Dermis microvascular lymphatic vessel endothelial cell (primary cell): ENCODE measurements at regions not wholly inside any gene's neighbourhood (a gene's known extent, or its start where the extent isn't known, plus 50 kb on each side); places are given as distances from the start of the nearest gene placed in this dataset.

Experiments
- DNase-seq, 2 donors: peaks; one replicate each; pipeline versions ENCODE4 v3.0.0 to v3.0.0-alpha.2; 2010; ENCODE audit warnings: low read depth in 2 of 2

DNA sequence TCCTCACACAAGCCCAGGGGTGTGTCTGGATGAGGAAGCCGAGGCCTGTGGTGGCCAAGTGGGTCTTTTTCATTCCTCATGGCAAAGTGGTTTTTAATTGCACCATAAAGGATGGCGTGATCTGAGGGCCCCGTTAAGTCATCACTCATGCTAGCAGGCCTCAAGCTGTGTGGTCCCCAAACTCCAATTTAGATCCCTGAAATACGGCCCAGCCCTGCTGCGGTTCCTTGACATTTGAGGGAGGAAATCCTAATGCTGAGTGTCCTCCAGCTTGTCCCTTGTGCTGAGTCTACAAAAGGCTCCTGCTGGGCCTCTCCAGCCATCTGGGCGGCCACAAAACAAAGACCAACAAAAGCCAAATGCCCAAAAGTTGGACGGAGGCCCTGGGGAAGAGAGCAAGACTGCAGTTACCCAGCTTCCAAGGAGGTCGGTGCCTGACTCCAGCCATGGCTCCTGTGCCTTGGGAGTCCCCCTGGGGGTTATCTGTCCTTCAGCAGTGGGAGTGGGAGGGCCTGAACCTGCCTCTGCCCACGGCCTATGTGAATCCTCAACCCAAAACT is 162.3 kb upstream of the PDE10A start:
- no peak for DNase-seq

DNA sequence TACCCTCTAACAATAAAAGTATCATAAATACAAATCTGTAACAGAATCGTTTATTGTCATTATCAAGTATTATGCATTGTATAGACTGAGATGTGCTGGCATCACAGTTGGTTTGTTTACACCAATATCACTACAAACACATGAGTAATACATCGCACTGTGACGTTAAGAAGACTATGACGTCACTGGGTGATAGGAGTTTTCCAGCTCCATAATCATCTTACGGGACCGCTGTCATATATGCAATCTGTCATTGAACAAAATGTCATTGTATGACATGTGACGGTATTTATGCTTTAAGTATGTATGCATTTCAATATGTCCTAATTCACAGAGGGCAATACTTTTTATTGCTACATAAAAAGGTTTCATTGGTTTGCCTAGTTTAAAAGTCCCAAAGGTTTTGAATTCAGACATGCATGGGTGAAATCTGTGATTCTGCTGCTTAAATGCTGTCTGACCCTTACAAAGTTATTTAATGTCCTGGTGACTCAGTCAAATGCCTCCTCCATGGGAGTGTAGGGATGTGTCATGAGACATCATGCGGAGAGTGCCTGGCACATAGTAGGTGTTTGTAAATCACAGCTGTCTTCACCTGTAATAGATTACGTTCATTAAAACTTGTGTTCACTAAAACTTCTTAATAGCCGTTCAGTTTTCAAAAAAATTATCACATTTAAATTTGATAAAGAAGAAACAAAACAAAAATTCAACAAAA is 160.7 kb upstream of the PDE10A start:
- DNase-seq: no peak

DNA sequence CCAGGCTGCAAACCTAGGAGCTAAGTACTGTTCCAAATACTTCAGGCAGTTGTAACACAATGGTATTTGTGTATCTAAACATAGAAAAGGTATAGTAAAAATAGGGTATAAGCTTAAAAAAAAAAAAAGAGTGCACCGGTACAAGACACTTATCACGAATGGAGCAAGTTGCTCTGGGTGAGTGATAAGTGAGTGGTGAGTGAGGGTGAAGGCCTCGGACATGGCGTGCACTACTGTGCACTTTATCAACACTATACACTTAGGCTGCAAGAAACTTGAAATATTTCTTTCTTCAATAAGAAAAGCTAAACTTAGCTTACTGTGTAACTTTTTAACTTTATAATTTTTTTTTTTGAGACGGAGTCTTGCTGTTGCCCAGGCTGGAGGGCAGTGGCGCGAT is 159.5 kb upstream of the PDE10A start:
- no peak for DNase-seq

DNA sequence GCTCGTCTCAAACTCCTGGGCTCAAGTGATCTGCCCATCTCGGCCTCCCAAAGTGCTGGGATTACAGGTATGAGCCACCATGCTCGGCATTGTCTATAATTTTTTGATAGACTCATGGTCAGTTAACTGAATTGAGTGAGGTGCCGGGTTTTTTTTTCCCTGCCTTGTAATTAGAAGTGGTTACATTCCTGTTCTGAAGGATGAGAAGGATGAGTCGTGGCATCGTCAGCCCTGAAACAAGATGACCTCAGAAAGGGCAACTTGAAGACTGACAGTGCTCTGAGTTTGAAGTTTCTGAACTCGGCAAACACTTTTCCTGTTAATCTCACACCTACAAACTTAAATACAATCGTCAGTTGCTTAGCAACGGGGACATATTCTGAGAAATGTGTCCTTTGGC is 158.7 kb upstream of the PDE10A start:
- no peak for DNase-seq

DNA sequence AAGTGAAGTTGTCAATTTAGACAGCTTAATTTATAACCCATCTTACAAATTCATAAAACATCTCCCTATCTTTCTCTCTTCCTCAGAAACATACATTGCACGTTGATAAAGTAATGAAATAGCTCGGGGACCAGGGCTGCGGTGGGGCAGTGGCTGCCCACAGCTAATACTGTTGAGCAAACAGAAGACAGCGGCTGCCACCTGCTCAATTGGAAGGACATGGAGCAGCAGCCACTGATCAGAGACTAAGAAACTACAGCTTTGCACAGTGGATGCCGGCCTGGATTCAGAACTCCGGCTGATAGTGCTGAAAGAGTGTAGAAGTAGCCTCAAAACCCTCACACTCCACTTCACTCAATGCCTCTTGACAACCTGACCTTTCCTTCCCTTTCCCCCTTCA is 157.9 kb upstream of the PDE10A start:
- no peak for DNase-seq

DNA sequence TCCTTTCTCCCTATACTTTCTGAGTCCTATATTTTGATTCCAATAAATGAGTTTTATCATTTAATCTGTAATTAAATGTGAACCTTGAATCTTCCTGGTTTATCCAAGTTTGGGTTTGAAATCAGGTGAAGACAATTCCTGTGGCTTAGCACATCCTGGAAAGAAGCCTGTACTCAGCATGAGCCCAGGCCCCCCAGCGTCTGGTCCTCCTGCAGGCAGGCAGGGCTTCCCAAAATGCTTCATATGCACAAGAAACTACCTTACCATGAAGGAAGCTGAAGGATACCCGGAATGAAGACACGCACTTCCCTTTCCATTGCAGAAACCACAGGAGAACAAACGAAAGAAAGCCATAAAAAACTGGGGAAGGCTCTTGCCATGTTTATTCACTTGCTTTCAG is 157.4 kb upstream of the PDE10A start:
- no peak for DNase-seq

DNA sequence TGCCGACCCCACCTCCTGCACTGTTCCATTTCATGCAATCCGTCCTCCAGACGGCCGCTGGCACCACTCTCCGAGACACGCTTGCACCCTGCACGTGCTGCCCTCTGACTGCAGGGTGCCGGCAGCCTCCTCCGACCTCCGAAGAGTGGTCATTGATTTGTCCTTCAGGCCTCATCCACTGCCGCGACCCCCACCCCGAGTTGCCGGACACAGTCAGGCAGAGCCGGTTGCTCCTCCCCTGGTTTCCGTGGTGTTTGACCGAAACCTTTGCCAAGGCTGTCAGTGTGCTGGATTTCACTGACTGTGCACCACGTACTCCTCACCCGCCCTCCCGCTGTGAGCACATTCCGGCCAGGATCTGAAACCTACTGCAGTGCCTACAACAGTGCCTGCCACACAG is 156.4 kb upstream of the PDE10A start:
- no peak for DNase-seq

DNA sequence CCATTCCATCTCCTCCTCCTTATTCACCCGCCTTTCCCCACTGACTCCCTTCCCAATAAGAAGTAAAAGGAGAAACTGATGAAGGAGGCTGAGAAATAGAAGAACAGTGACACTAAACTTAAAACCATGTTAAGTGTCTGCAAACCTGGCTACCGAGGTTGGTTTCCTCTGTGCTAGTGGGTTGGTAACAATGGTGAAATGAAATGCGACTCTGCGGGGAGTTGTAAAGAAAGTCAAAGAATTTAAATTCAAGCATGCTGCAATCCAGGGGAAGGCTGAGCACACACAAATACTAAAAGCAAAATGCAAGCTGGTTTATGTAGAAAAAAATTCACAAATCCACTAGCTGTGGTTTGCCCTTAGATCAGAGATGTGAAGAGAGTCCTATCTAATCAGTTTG is 155.2 kb upstream of the PDE10A start:
- DNase-seq: no peak

DNA sequence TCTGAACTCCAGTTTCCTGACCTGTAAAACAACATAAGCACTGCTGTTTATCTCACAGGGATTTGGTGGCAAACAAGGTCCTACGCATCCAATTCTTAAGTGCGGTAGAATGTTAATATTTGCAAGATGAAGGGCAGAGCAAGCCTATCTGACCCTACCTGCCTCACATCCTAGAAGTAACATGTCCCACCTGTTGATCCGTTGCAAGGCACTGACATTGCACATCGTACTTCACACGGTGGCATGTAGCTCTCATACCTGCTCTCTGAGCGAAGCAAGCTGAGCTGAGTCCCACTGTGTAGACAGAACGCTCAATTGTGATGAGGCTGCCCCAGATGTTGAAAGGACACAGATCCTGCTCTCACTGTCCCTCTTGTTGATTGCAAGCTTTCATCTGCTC is 154.7 kb upstream of the PDE10A start:
- DNase-seq: no peak

DNA sequence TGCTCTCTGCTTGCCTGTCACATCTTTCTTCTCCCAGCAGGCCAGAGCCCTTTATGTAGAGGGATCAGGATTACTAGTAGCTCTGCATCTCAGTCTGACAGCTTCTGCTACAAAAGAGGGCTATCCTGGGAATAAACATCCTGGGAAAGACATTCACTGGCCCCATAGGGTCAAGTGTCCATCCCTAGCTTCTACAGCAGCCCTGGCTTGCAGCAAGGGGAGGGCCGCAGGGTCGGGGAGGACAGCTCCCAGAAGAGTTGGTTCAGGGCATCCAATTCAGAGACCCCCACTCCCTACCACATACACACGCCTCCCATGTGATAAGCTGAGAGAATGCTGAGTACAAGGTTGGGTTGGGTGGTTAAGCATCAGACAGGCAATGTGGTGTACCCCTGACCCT is 154.1 kb upstream of the PDE10A start:
- no peak for DNase-seq

DNA sequence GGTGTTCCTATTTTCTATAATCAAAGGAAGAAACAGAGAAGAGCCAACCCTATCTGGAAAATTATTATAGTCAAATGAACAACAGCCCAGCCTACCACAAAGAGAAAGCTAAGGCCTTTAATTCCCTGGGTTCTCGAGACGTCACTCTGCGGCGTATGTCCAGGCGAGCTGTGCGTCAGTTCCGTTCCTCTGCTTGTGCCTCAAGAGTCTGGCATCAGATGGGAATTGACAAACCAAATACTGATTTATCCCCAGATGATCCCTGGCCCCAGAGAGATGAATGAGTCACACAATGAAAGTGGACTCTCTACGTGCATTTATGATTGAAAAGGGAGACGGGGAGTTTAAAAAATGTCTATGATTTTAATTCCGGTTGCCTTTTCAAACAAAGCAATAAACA is 151.6 kb upstream of the PDE10A start:
- no peak for DNase-seq

DNA sequence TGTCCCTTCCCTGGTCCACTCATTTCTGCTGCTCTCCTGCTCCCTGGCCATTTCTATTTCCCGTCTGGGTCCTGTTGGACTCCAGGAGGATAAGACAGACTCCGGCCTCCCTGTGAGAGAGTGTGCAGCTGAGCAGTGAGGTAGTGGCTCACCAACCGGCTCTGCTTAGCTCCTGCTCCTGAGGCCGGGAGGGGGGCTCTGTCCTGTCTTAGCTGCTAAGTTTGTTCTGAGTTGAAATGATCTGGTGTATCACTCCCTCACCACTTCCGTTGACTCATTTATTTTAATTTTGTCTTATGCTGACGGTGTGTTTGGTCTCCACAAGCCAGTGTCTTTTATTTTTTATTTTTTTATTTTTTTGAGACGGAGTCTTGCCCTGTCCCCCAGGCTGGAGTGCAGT is 148.5 kb upstream of the PDE10A start:
- DNase-seq: no peak

DNA sequence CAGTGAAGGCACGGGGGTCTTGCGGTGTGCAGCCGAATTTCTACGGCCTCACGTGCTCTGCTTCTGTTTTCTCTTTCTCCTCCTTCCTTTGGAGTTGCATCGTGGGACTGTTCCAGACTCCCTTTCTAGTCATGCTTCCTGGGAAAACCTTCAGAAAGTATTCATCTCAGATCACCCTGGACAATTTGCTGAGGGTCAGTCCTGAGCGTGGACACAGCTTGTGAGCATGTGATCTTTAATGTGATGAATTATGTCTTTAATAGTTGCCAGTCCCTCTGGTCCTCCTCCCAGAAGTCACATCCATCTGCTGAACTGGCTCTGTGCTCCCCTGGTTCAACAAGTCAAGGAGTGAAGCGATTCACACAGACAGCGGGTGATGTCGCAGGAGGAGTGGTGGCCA is 145.0 kb upstream of the PDE10A start:
- DNase-seq: no peak

DNA sequence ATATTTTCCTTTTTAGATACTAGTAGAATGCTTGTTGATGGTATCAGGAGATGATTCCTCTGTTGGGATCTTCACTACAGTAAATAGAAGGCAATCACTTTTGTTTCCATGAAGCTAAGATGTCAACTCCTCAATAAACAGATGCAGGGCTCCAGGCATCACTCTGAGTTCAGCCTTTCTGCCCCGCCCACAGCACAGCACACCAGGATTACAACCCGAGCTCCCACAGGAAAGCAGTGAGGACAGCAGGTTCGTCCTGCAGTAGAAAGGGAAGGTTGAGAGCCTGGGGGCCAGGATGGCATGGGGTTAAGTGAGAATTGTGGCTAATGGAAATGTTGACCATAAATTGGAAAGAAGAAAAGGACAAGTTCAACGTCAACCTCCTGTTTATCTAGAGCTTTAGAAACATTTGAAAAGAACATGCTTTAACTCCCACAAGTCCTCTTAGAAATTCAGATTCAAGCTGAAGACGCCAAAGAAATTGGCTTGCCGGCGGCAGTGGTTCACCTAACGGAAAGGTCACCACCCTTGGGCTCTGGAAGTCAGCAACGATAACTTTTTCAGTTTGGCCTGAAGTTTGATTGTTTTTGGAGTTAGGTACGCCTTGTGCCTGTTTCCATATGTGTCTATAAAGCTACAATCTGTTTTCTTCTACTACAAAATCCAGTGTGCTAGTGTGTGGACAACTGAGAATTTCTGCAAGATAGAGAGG is 144.4 kb upstream of the PDE10A start:
- DNase-seq: no peak

DNA sequence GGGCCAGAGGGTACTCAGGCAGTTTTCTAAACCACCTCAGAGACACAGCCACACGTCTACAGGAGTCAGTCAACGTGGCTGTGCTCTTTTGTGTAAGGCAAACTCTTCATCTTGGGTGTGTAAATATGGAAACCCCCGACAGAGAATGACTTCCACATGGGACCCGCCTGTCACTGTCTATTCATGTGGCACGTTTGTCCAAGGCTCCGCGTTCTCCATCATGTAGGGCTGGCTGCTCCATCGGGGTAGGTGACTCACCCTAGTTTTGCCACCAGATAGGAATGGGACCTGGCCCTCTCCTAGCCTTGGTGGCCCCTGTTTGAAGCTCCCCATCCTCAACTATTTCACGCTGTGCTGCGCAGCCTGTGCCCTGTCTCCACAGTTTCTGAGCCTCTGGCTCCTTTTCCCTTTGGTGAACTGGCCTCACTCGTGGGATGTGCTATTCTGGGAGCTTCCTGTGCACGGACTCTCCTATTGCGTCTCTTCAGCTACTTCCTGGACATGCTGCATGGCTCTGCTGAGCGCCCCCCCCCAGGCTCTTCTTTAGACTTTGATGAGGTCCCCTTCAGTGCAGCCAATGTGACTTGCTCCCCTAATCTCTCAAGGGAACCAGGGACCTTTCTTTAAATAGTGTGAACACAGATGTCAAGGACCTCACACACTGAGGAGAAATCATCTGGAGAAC is 143.2 kb upstream of the PDE10A start:
- no peak for DNase-seq

DNA sequence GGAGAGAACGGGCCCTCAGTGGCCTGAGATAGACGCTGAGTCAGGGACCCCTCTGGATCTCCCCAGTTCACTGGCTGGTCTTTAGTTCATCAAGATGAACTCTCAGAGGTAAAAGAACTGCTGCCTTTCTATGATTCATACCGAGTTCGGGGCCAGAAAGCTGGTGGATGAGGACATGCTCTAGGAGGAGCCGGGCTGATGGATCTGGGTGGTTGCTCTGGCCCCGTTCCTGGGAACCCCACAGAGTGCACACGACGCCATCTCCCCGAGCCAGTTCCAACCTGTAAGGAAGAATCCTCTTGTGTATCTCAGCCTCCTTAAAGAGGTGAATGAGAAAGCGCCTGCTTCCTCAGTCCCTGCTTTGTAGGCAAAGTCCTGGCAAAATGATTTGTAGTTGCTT is 142.6 kb upstream of the PDE10A start:
- DNase-seq: no peak

DNA sequence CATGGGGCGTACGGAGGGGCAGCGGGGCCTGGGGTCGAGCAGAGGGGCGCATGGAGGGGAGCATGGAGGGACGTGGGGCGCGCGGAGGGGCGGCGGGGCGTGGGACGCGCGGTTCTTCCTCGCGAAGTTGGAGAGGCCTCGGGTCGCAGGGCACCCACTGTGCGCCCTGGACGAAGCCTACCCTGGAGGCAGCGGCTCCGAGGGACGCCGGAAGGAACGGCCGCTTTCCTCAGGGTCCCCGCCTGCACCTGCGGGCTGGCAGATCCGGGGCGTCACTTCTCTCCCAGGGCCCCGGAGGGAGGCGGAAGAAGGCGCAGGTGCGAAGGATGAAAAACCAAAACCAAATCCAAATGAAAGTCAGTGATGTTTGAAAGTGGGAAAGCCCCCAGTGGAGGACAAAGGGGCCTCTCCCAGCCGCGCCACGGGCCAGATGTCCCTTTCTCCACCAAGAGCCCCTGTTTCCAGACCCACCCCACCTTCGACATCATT is 142.1 kb upstream of the PDE10A start:
- DNase-seq: no peak

DNA sequence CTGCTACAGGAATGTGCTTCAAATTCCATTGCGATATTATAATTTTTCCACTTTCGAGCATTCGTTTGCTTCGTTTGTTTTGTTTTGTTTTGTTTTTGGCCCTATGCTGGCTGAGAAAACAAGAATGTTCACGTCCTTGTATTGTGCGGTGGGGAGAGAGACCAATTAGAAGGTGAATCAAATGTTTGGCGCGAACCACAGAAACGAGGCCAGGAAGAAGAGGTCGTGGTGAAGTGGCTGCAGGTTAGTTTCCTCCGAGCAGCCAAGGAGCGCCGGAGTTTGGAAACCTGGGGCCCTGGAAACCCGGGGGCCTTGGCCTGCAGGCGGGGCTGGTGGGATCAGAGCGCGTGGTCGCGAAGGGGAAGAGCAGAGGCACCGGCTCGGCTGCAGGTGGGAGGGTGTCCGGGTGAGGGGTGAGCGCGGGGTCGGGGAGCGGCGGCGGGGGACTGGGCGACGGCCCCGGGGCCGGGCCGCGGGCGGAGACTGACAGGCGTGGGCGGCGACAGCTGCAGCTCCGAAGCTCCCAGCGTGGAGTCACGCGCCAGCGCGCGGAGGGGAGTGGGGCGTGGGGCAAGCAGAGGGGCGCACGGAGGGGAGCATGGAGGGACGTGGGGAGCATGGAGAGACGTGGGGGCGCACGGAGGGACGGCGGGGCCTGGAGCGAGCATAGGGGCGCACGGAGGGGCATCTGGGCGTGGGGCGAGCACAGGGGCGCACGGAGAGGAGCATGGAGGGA is 141.5 kb upstream of the PDE10A start:
- DNase-seq: peak; percentile 45 to 60

DNA sequence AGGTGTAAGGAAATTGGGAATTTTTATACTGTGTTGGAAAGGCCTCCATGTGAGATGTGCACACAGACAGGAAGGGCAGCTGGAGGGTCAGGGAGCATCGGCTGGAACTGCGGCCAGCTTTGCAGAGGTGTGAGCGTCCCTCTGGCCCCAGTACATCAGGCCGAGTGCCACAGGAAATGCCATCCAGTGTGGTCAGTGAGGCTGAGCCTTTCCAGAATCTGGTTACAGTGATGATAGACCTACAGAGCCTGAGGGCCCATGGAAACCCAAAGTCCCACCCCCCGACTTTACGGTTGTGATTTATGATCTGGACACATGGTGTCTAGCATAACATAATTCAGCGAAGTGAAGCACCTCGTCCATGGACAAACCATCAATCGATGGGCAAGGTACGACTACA is 137.3 kb upstream of the PDE10A start:
- peak; percentile 36 to 43 for DNase-seq

DNA sequence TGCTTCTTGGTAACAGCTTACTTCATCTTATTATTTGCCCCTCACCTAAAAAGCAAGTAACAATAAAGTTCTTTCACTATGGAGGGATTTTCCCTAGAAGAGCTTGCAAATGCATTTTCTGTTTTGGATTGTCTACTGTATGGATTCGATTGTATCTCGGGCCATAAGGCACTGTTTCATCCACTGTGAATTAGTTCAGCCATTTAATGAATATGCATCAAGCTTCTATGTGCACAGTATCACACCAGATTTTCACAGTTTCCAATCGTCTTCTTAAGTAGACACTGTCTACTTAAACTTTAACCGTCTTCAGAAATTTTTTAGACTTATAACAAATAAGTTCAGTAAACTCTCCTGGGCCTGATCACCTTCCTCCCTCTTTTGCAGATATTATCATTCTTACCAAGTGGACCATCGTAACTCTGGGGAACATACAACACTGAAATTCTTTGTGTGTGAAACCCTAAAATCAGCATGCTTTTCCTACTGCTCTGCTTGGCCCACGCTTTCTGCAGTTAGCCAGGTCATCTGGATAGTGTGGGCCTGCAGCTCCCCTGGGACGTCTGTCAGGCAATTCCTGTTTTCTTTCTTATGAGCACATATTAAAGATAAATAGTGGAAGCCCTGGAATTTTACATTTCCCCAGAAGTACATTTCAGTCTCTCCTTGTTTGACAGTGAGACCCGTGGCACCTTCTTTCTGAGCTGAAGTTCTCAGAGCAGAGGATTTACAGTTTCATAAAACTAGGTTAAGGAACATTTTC is 136.5 kb upstream of the PDE10A start:
- DNase-seq: peak in 1 of 2 donors; percentile 23

DNA sequence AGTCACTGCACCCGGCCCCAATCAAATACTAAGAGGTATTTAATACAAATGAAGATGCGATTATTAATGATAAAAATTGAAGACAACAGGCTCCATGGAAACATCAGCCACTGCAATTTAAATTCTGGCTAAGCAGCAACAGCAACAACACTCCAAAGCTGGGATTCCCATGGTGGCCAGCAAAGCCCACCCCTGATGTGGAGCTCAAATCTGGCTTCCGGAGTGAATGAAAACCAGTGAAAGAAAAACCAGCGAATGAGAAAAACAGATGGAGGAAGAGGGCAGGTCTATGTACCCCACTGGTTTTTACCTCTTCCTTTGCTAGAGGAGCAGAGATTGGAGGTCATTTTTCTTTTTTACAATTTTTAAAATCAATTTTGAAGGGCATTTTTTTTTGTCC is 135.9 kb upstream of the PDE10A start:
- no peak for DNase-seq
